PFSK-1 (cell line): ENCODE measurements at regions not wholly inside any gene's neighbourhood (a gene's known extent, or its start where the extent isn't known, plus 50 kb on each side); places are given as distances from the start of the nearest gene placed in this dataset.

ENCODE experiments used
- FOXP2 ChIP-seq: optimal IDR thresholded peaks from 2 replicates; pipeline ENCODE3; 2011; ENCODE audit warnings: borderline replicate concordance, control low read depth, inconsistent platforms; ENCODE audit not compliant: insufficient read depth; ENCODE audit errors: extremely low read length, extremely low read depth
- POLR2AphosphoS5 ChIP-seq: IDR thresholded peaks from 2 replicates; pipeline ENCODE4 v1.6.1; 2012; ENCODE audit warnings: low read depth, mild to moderate bottlenecking, control low read depth, low read length, moderate library complexity
- SIN3A ChIP-seq: IDR thresholded peaks from 2 replicates; pipeline ENCODE4 v1.6.1; 2012; ENCODE audit warnings: mild to moderate bottlenecking, low read length, moderate library complexity, borderline replicate concordance; ENCODE audit not compliant: insufficient read depth
- TAF1 ChIP-seq: IDR thresholded peaks from 2 replicates; pipeline ENCODE4 v1.6.1; 2012; ENCODE audit warnings: low read length, control low read depth, borderline replicate concordance; ENCODE audit not compliant: insufficient read depth
- TF ChIP-seq, protein P1 (sequence below), 2 experiments: IDR thresholded peaks; 2 replicates each; pipeline versions ENCODE4 v1.6.1 to v1.8.0; 2011 to 2012; ENCODE audit warnings: low read depth in 2 of 2, low read length in 2 of 2, control low read depth in 1 of 2, inconsistent platforms in 1 of 2, mild to moderate bottlenecking in 1 of 2, moderate library complexity in 1 of 2; ENCODE audit not compliant: insufficient read depth in 1 of 2

DNA sequence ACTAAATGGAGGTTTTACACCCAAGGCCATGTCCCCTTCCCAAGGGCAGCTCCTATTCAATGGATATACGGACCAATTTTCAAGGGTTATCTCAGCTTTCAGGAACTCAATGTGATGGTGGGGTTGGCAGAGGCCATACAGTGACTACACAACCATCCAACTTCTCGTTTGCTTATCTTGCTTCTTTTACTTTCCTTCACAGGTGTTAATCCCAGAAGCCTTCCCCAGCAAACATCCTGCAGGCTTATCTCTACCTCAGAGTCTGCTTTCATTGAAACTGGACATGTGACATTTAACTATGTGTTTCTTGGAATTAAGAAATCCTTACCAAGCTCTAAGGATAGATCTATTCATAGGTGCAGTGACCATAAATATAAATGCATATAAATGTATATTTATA, 443.8 kb upstream of the CDH20 start:
- no peak for TF ChIP-seq POLR2AphosphoS5
- no peak for TF ChIP-seq TAF1
- no peak for TF ChIP-seq SIN3A
- no peak for TF ChIP-seq FOXP2
- TF ChIP-seq, protein P1, sequence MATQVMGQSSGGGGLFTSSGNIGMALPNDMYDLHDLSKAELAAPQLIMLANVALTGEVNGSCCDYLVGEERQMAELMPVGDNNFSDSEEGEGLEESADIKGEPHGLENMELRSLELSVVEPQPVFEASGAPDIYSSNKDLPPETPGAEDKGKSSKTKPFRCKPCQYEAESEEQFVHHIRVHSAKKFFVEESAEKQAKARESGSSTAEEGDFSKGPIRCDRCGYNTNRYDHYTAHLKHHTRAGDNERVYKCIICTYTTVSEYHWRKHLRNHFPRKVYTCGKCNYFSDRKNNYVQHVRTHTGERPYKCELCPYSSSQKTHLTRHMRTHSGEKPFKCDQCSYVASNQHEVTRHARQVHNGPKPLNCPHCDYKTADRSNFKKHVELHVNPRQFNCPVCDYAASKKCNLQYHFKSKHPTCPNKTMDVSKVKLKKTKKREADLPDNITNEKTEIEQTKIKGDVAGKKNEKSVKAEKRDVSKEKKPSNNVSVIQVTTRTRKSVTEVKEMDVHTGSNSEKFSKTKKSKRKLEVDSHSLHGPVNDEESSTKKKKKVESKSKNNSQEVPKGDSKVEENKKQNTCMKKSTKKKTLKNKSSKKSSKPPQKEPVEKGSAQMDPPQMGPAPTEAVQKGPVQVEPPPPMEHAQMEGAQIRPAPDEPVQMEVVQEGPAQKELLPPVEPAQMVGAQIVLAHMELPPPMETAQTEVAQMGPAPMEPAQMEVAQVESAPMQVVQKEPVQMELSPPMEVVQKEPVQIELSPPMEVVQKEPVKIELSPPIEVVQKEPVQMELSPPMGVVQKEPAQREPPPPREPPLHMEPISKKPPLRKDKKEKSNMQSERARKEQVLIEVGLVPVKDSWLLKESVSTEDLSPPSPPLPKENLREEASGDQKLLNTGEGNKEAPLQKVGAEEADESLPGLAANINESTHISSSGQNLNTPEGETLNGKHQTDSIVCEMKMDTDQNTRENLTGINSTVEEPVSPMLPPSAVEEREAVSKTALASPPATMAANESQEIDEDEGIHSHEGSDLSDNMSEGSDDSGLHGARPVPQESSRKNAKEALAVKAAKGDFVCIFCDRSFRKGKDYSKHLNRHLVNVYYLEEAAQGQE (IDR thresholded peaks at IDR 0.05; ENCODE audit: insufficient read depth in 1 of 2, low read depth in 2 of 2, low read length in 2 of 2), result no peak

DNA sequence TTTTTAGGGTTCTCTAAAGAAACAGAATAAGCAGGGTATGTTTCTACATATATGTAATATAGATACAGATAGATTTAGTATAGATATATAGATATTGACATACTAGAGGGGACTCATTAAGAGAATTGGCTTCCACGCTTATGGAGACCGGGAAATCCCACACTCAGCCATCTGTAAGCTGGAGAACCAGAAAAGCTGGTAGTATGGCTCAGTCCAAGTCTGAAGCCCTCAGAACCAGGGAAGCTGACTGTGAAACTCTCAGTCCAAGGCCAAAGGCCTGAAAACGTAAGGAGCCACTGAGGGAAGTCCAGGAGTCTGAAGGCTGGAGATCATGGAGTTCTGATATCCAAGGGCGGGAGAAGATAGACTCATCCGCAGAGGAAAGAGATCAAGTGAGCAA, 441.3 kb upstream of the CDH20 start:
- no peak for TF ChIP-seq SIN3A

DNA sequence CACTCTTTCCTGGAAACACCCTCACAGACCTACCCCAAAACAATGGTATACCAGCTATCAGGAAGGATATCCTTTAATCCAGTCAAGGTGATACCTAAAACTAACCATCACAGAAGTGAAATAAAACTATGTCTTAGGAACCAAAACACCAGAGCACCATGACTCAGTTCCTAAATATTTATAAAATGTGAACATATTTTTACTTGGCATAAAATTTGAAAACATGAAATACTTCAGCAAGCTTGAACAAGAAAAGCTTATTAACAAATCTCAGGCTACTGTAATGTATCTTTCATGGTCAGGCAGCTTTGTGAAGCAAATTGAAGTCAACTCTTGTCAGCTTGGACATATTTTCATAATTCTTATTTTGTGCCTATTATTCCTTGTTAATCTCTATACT, 440.8 kb upstream of the CDH20 start:
- TF ChIP-seq, protein P1 (IDR thresholded peaks at IDR 0.05; ENCODE audit: insufficient read depth in 1 of 2, low read depth in 2 of 2, low read length in 2 of 2), result no peak
- no peak for TF ChIP-seq TAF1

DNA sequence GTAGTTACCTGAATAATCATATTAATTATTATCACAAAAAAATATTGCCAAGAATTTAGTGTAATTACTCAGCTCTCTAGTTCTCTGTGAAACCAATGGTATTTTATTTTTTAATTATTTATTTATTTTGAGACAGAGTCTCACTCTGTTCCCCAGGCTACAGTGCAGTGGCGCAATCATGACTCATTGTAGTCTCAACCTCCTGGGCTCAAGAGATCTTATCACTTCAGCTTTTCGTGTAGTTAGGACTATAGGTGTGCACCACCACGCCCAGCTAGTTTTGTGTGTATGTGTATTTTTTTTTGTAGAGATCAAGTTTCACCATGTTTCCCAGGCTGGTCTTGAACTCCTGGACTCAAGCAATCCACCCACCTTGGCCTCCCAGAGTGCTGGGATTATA, 440.4 kb upstream of the CDH20 start:
- TF ChIP-seq FOXP2 (no peak), SIN3A (no peak), POLR2AphosphoS5 (no peak)
- TF ChIP-seq, protein P1 (IDR thresholded peaks at IDR 0.05; ENCODE audit: insufficient read depth in 1 of 2, low read depth in 2 of 2, low read length in 2 of 2), result no peak

DNA sequence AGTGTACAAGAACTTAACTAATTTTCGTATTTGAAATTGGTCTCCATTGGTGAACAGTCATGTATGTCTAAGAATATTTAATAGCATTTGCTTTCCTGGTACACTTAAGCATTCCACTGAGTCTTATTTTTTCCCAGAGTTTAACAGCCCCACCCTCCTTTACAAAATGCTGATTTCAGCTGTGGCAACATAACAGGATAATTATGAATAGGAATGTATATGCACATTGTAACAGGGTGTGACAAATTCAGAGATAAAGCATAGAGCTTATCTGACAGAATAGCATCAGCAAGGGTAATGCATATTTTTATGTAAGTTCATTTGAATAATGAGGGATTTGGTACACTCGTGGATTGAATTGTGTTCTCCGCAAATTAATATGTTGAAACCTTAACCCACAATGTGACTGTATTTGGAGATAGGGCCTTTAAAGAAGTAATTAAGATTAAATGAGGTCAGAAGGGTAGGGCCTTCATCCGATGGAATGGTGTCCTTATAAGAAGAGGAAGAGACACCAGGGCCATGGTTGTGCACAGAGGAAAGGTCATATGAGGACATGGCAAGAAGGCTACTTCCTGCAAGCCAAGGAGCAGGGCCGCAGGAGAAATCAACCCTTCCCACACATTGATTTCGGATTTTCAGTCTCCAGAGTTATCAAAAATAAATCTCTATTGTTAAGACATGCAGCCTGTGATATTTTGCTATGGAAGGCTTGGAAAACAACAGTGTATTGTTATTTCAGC, 439.7 kb upstream of the CDH20 start:
- TF ChIP-seq POLR2AphosphoS5 (no peak), TAF1 (no peak), SIN3A (no peak), FOXP2 (no peak)
- TF ChIP-seq, protein P1 (IDR thresholded peaks at IDR 0.05; ENCODE audit: insufficient read depth in 1 of 2, low read depth in 2 of 2, low read length in 2 of 2), result no peak
